ENCODE measurements at regions not wholly inside any gene's neighbourhood (a gene's known extent, or its start where the extent isn't known, plus 50 kb on each side); places are given as distances from the start of the nearest gene placed in this dataset.
"Not testable (repeated sequence)": the region's sequence is repeated elsewhere in the genome, so short reads cannot be mapped to it uniquely, and the experiment has no call there.

DNA sequence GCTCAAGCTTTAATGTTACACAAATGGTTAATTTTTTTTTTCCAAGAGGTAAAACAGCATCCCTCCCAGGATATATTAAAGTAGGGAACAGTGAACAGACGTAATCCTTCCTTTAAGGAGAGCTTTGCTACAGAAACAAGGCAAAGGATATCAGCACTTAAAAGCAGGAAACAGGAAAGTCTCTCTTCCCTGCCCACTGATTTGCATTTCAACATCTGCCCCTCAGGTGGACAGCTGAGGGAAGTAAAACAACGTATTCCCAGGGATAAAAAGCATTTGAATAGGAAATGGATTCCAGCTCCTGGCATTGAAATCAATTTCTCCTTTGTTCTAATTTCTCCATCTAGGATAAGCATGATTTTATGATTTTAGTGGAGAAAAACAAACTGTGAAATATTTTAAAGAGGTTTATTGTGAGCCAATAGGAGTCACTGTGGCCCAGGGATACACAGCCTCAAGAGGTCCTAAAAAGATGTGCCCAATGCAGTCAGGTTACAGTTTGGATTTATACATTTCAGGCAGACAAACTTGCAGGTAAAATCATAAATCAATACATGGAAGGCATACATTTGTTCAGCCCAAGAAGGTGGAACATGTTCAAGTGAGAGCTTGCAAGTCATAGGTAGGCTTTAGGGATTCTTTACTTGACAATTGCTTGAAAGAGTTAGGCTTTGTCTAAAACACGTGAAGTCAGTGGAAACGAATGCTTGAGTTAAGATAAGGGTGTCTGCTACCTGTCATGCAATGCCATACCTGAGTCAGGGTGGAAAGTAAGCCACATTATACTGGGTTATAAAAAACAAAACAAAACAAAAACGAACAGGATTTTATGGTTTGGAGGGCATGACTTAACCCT is 286.2 kb upstream of the VWC2 start:
- TF ChIP-seq CTCF (IDR thresholded peaks at IDR 0.05; ENCODE audit: unreplicated experiment): no peak
- Mint-ChIP-seq H3K36me3 (no peaks in the 10 kb centered on the region), H3K9me3 (no peaks in the 10 kb centered on the region), H3K27me3 (ENCODE audit: low read depth) (no peaks in the 10 kb centered on the region), H3K4me1 (peaks cover 9% of the 10 kb centered on the region), H3K27ac (no peak overlapping the region), H3K4me3 (no peak overlapping the region)
- DNase-seq (ENCODE audit: low spot score in 2 of 2, unreplicated experiment in 2 of 2): no peak

- Mint-ChIP-seq H3K27me3 (ENCODE audit: low read depth) (no peaks in the 10 kb centered on the region), H3K27ac (no peak overlapping the region), H3K4me1 (peaks cover 14% of the 10 kb centered on the region), H3K36me3 (no peaks in the 10 kb centered on the region), H3K9me3 (no peaks in the 10 kb centered on the region), H3K4me3 (no peak overlapping the region)
- no peak for TF ChIP-seq CTCF (IDR thresholded peaks at IDR 0.05; ENCODE audit: unreplicated experiment)
- no peak for DNase-seq (ENCODE audit: low spot score in 2 of 2, unreplicated experiment in 2 of 2)
Measured at GRCh38 chr7:49487830-49488140, 285.7 kb upstream of the VWC2 start.

GRCh38 chr7:49488573-49488972 is 284.9 kb upstream of the VWC2 start:
- no peaks in the 10 kb centered on the region for H3K9me3 Mint-ChIP-seq
- no peak for TF ChIP-seq CTCF (IDR thresholded peaks at IDR 0.05; ENCODE audit: unreplicated experiment)
- no peak for DNase-seq (ENCODE audit: low spot score in 2 of 2, unreplicated experiment in 2 of 2)
- H3K4me1 Mint-ChIP-seq: peaks cover 15% of the 10 kb centered on the region
- no peak overlapping the region for H3K4me3 Mint-ChIP-seq
- H3K27me3 Mint-ChIP-seq (ENCODE audit: low read depth): no peaks in the 10 kb centered on the region
- no peak overlapping the region for H3K27ac Mint-ChIP-seq
- H3K36me3 Mint-ChIP-seq: no peaks in the 10 kb centered on the region

- no peak for TF ChIP-seq CTCF (IDR thresholded peaks at IDR 0.05; ENCODE audit: unreplicated experiment)
- no peaks in the 10 kb centered on the region for H3K9me3 Mint-ChIP-seq
- H3K36me3 Mint-ChIP-seq: no peaks in the 10 kb centered on the region
- H3K4me3 Mint-ChIP-seq: no peak overlapping the region
- no peak overlapping the region for H3K27ac Mint-ChIP-seq
- H3K4me1 Mint-ChIP-seq: peaks cover 15% of the 10 kb centered on the region
- DNase-seq (ENCODE audit: low spot score in 2 of 2, unreplicated experiment in 2 of 2): no peak
- peaks cover 2% of the 10 kb centered on the region for H3K27me3 Mint-ChIP-seq (ENCODE audit: low read depth)
Measured at GRCh38 chr7:49497471-49497870, 276.0 kb upstream of the VWC2 start.

GRCh38 chr7:49500741-49501140 is 272.7 kb upstream of the VWC2 start:
- no peak for TF ChIP-seq CTCF (IDR thresholded peaks at IDR 0.05; ENCODE audit: unreplicated experiment)
- no peaks in the 10 kb centered on the region for H3K9me3 Mint-ChIP-seq
- peaks cover 10% of the 10 kb centered on the region for H3K4me1 Mint-ChIP-seq
- peaks cover 3% of the 10 kb centered on the region for H3K27me3 Mint-ChIP-seq (ENCODE audit: low read depth)
- H3K4me3 Mint-ChIP-seq: no peak overlapping the region
- no peak overlapping the region for H3K27ac Mint-ChIP-seq
- H3K36me3 Mint-ChIP-seq: no peaks in the 10 kb centered on the region
- no peak for DNase-seq (ENCODE audit: low spot score in 2 of 2, unreplicated experiment in 2 of 2)

DNA sequence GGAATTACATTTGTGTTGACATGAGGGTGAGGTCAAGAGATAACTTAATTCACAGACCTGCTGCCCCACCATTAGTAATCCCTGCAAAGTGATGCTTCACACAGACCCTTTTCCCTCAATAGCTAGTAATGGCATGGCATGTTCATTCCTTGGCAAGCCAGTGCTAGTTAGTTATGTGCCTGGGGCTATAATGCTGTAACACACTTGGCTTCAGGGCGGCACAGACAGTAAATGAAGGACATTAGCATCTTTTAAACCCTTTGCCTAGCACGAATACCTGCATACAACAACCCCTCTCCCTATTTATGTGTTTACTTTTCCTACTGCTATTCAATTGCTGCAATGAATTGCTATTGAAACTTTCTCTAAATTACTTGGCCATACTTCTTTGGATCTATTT is 266.2 kb upstream of the VWC2 start:
- not testable (repeated sequence) for DNase-seq (ENCODE audit: low spot score in 2 of 2, unreplicated experiment in 2 of 2); H3K27me3 Mint-ChIP-seq (ENCODE audit: low read depth); H3K36me3 Mint-ChIP-seq

More for the DNA sequence above, 266.2 kb upstream of the VWC2 start:
- H3K9me3 Mint-ChIP-seq, H3K27ac Mint-ChIP-seq, H3K4me1 Mint-ChIP-seq, H3K4me3 Mint-ChIP-seq: not testable (repeated sequence)

All from mesothelial cell of epicardium (in vitro differentiated cells).